Body of pancreas (tissue), 4 donors: ENCODE measurements at regions not wholly inside any gene's neighbourhood (a gene's known extent, or its start where the extent isn't known, plus 50 kb on each side); places are given as distances from the start of the nearest gene placed in this dataset.

Experiments
- CTCF ChIP-seq, 7 experiments: fragments of 450-650 bp in 4 of 7; fragments of 200-600 bp in 3 of 7; sonication (generic) in 3 of 7; IDR thresholded peaks; one replicate each; pipeline ENCODE4 v1.5.1; 2016 to 2019; ENCODE audit warnings: antibody characterized with exemption in 7 of 7
- POLR2A ChIP-seq, 3 donors: fragments of 450-650 bp; IDR thresholded peaks; one replicate each; pipeline ENCODE4 v1.6.1; 2016; ENCODE audit warnings: antibody characterized with exemption in 3 of 3, mild to moderate bottlenecking in 2 of 3

- no peak for TF ChIP-seq CTCF (IDR thresholded peaks at IDR 0.05)
- TF ChIP-seq POLR2A (IDR thresholded peaks at IDR 0.05): no peak
These were observed 213.2 kb downstream of the KDR start for GRCh38 chr4:54912155-54912554.
